ENCODE measurements at regions not wholly inside any gene's neighbourhood (a gene's known extent, or its start where the extent isn't known, plus 50 kb on each side); places are given as distances from the start of the nearest gene placed in this dataset.
"Not testable (repeated sequence)": the region's sequence is repeated elsewhere in the genome, so short reads cannot be mapped to it uniquely, and the experiment has no call there.

- H3K4me3 ChIP-seq (ENCODE audit: low read depth, low read length): no peak overlapping the region
- no peak for TF ChIP-seq CTCF (IDR thresholded peaks at IDR 0.05; ENCODE audit: borderline replicate concordance, insufficient read depth, low read depth, low read length)
Measured at GRCh38 chr4:16413814-16414555, 187.7 kb upstream of the TAPT1 start.

GRCh38 chr4:16411501-16412085 lies 185.3 kb upstream of the TAPT1 start:
- no peak overlapping the region for H3K4me3 ChIP-seq (ENCODE audit: low read depth, low read length)
- no peak for TF ChIP-seq CTCF (IDR thresholded peaks at IDR 0.05; ENCODE audit: borderline replicate concordance, insufficient read depth, low read depth, low read length)

- not testable (repeated sequence) for H3K4me3 ChIP-seq (ENCODE audit: low read depth, low read length)
Measured at GRCh38 chr4:16393216-16393615, 166.9 kb upstream of the TAPT1 start.

GRCh38 chr4:16391196-16391595 lies 164.9 kb upstream of the TAPT1 start:
- no peak for TF ChIP-seq CTCF (IDR thresholded peaks at IDR 0.05; ENCODE audit: borderline replicate concordance, insufficient read depth, low read depth, low read length)

GRCh38 chr4:16387448-16387847 lies 161.2 kb upstream of the TAPT1 start:
- no peak overlapping the region for H3K4me3 ChIP-seq (ENCODE audit: low read depth, low read length)
- TF ChIP-seq CTCF (IDR thresholded peaks at IDR 0.05; ENCODE audit: borderline replicate concordance, insufficient read depth, low read depth, low read length): no peak

More at GRCh38 chr4:16391196-16391595, 164.9 kb upstream of the TAPT1 start:
- H3K4me3 ChIP-seq (ENCODE audit: low read depth, low read length): no peak overlapping the region

GRCh38 chr4:16386711-16387320 lies 160.5 kb upstream of the TAPT1 start:
- H3K4me3 ChIP-seq (ENCODE audit: low read depth, low read length): no peak overlapping the region
- no peak for TF ChIP-seq CTCF (IDR thresholded peaks at IDR 0.05; ENCODE audit: borderline replicate concordance, insufficient read depth, low read depth, low read length)

GRCh38 chr4:16384576-16384975 lies 158.3 kb upstream of the TAPT1 start:
- no peak for TF ChIP-seq CTCF (IDR thresholded peaks at IDR 0.05; ENCODE audit: borderline replicate concordance, insufficient read depth, low read depth, low read length)
- no peak overlapping the region for H3K4me3 ChIP-seq (ENCODE audit: low read depth, low read length)

Measured in GM12875 (cell line).